HG03175 (cell line): ENCODE measurements at regions not wholly inside any gene's neighbourhood (a gene's known extent, or its start where the extent isn't known, plus 50 kb on each side); places are given as distances from the start of the nearest gene placed in this dataset.

Experiments
- ATAC-seq: cut with Tn5 transposase; IDR thresholded peaks from one replicate; pipeline ENCODE4 v1.9.1; 2021; ENCODE audit warnings: mild to moderate bottlenecking, moderate library complexity; ENCODE audit not compliant: unreplicated experiment

GRCh38 chr10:6743291-6743849 is 163.3 kb upstream of the PRKCQ start:
- ATAC-seq: no peak

- ATAC-seq: no peak
Observed at GRCh38 chr10:6741541-6741941, 161.5 kb upstream of the PRKCQ start.

- no peak for ATAC-seq
Observed at GRCh38 chr10:6739530-6740174, 159.6 kb upstream of the PRKCQ start.

- no peak for ATAC-seq
Observed at GRCh38 chr10:6738112-6738768, 158.2 kb upstream of the PRKCQ start.

- no peak for ATAC-seq
Observed at GRCh38 chr10:6737758-6738111, 157.7 kb upstream of the PRKCQ start.

- no peak for ATAC-seq
Observed at GRCh38 chr10:6737080-6737641, 157.1 kb upstream of the PRKCQ start.

GRCh38 chr10:6734286-6734685 is 154.2 kb upstream of the PRKCQ start:
- ATAC-seq: no peak

- no peak for ATAC-seq
Observed at GRCh38 chr10:6729861-6730344, 149.8 kb upstream of the PRKCQ start.

- no peak for ATAC-seq
Observed at GRCh38 chr10:6729071-6729774, 149.1 kb upstream of the PRKCQ start.

GRCh38 chr10:6726924-6727323 is 146.8 kb upstream of the PRKCQ start:
- no peak for ATAC-seq

- no peak for ATAC-seq
Observed at GRCh38 chr10:6722616-6723004, 142.5 kb upstream of the PRKCQ start.

GRCh38 chr10:6721964-6722615 is 142.0 kb upstream of the PRKCQ start:
- no peak for ATAC-seq

- no peak for ATAC-seq
Observed at GRCh38 chr10:6721480-6721879, 141.4 kb upstream of the PRKCQ start.

GRCh38 chr10:6719561-6719960 is 139.5 kb upstream of the PRKCQ start:
- no peak for ATAC-seq

- ATAC-seq: no peak
Observed at GRCh38 chr10:6718550-6718949, 138.5 kb upstream of the PRKCQ start.

- ATAC-seq: no peak
Observed at GRCh38 chr10:6716516-6716915, 136.4 kb upstream of the PRKCQ start.

GRCh38 chr10:6713716-6714115 is 133.6 kb upstream of the PRKCQ start:
- no peak for ATAC-seq

GRCh38 chr10:6713120-6713519 is 133.0 kb upstream of the PRKCQ start:
- ATAC-seq: no peak

GRCh38 chr10:6711881-6712280 is 131.8 kb upstream of the PRKCQ start:
- ATAC-seq: no peak

GRCh38 chr10:6711408-6711841 is 131.3 kb upstream of the PRKCQ start:
- ATAC-seq: no peak

GRCh38 chr10:6707352-6707751 is 127.3 kb upstream of the PRKCQ start:
- no peak for ATAC-seq
